ENCODE measurements at regions not wholly inside any gene's neighbourhood (a gene's known extent, or its start where the extent isn't known, plus 50 kb on each side); places are given as distances from the start of the nearest gene placed in this dataset.

DNA sequence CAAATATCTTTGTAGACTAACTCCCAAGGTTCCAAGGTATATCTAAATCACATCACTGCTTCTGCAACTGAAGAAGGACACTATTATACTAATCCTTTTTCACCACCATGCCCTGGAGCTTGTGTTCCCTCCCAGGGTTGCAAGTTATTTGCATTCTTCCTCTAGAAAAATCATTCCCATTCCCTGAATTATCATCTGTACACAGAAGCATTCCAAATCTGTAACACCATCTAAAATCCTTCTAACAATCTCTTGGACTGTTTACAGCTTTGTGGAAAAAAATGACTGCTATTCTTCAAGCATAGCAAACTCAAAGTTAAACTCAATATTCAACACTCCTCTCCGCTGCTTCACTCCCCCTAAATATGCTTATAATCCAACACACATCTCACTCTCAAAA, 1570.8 kb upstream of the ADGRL3 start:
- H3K27ac Mint-ChIP-seq (ENCODE audit: unreplicated experiment): no peak overlapping the region

DNA sequence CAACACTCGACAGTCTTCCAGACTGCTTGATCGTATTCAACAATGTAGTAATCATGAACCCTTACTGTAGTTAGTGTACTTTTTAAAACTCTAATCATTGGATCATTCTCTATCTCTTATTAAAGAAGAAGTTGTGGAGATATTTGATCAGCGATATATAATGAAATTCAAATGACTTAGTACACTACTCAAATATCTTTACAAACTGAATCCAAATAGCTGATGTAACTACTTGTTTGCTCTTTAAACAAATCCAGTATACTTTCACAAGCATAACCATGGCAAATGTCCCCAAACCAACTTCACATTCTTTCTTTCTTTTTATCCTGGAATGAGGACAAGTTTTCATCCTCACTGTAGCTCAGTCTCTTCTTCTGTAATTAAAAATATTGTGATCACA, 1569.9 kb upstream of the ADGRL3 start:
- H3K9me3 Mint-ChIP-seq (ENCODE audit: unreplicated experiment): no peaks in the 10 kb centered on the region
- H3K4me3 Mint-ChIP-seq (ENCODE audit: unreplicated experiment): no peak overlapping the region
- no peaks in the 10 kb centered on the region for H3K36me3 Mint-ChIP-seq (ENCODE audit: unreplicated experiment)
- no peak overlapping the region for H3K27ac Mint-ChIP-seq (ENCODE audit: unreplicated experiment)
- TF ChIP-seq, protein P1, sequence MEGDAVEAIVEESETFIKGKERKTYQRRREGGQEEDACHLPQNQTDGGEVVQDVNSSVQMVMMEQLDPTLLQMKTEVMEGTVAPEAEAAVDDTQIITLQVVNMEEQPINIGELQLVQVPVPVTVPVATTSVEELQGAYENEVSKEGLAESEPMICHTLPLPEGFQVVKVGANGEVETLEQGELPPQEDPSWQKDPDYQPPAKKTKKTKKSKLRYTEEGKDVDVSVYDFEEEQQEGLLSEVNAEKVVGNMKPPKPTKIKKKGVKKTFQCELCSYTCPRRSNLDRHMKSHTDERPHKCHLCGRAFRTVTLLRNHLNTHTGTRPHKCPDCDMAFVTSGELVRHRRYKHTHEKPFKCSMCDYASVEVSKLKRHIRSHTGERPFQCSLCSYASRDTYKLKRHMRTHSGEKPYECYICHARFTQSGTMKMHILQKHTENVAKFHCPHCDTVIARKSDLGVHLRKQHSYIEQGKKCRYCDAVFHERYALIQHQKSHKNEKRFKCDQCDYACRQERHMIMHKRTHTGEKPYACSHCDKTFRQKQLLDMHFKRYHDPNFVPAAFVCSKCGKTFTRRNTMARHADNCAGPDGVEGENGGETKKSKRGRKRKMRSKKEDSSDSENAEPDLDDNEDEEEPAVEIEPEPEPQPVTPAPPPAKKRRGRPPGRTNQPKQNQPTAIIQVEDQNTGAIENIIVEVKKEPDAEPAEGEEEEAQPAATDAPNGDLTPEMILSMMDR (IDR thresholded peaks at IDR 0.05; ENCODE audit: partially characterized antibody, unreplicated experiment): no peak
- no peak for DNase-seq
- peaks cover 4% of the 10 kb centered on the region for H3K27me3 Mint-ChIP-seq (ENCODE audit: unreplicated experiment)
- no peaks in the 10 kb centered on the region for H3K4me1 Mint-ChIP-seq (ENCODE audit: low read depth, unreplicated experiment)

More for the DNA sequence above, 1570.8 kb upstream of the ADGRL3 start:
- peaks cover 4% of the 10 kb centered on the region for H3K27me3 Mint-ChIP-seq (ENCODE audit: unreplicated experiment)
- TF ChIP-seq, protein P1 (IDR thresholded peaks at IDR 0.05; ENCODE audit: partially characterized antibody, unreplicated experiment): no peak
- no peaks in the 10 kb centered on the region for H3K4me1 Mint-ChIP-seq (ENCODE audit: low read depth, unreplicated experiment)
- no peaks in the 10 kb centered on the region for H3K36me3 Mint-ChIP-seq (ENCODE audit: unreplicated experiment)
- DNase-seq: no peak
- H3K9me3 Mint-ChIP-seq (ENCODE audit: unreplicated experiment): no peaks in the 10 kb centered on the region
- no peak overlapping the region for H3K4me3 Mint-ChIP-seq (ENCODE audit: unreplicated experiment)

DNA sequence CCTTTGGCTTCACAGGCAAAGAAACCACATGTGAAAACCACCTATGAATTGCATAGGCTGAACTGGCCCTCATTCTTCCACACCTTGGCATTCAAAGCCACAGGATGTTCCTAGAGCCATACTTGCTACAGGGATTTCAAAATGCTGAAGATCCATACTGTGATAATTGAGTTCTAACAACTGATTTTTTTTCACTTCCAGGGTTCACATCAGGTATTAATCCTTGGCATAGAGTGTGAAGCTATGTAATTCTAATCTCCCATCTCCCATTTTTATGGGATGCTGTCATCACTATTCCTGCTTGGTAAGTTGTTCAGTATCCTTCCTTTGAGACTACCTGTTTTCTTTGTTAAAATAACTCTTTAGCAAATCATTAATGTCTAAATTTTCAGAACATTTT, 1569.2 kb upstream of the ADGRL3 start:
- H3K4me3 Mint-ChIP-seq (ENCODE audit: unreplicated experiment): no peak overlapping the region
- TF ChIP-seq, protein P1 (IDR thresholded peaks at IDR 0.05; ENCODE audit: partially characterized antibody, unreplicated experiment): no peak
- H3K36me3 Mint-ChIP-seq (ENCODE audit: unreplicated experiment): no peaks in the 10 kb centered on the region
- H3K27ac Mint-ChIP-seq (ENCODE audit: unreplicated experiment): no peak overlapping the region
- H3K4me1 Mint-ChIP-seq (ENCODE audit: low read depth, unreplicated experiment): no peaks in the 10 kb centered on the region
- H3K27me3 Mint-ChIP-seq (ENCODE audit: unreplicated experiment): peaks cover 4% of the 10 kb centered on the region
- H3K9me3 Mint-ChIP-seq (ENCODE audit: unreplicated experiment): no peaks in the 10 kb centered on the region
- DNase-seq: no peak

- Mint-ChIP-seq H3K4me1 (ENCODE audit: low read depth, unreplicated experiment) (no peaks in the 10 kb centered on the region), H3K9me3 (ENCODE audit: unreplicated experiment) (peaks cover 2% of the 10 kb centered on the region), H3K36me3 (ENCODE audit: unreplicated experiment) (no peaks in the 10 kb centered on the region), H3K4me3 (ENCODE audit: unreplicated experiment) (no peak overlapping the region), H3K27ac (ENCODE audit: unreplicated experiment) (no peak overlapping the region), H3K27me3 (ENCODE audit: unreplicated experiment) (peaks cover 2% of the 10 kb centered on the region)
- no peak for DNase-seq
- TF ChIP-seq, protein P1 (IDR thresholded peaks at IDR 0.05; ENCODE audit: partially characterized antibody, unreplicated experiment): no peak
Measured at GRCh38 chr4:59637596-59637995, 1562.5 kb upstream of the ADGRL3 start.

DNA sequence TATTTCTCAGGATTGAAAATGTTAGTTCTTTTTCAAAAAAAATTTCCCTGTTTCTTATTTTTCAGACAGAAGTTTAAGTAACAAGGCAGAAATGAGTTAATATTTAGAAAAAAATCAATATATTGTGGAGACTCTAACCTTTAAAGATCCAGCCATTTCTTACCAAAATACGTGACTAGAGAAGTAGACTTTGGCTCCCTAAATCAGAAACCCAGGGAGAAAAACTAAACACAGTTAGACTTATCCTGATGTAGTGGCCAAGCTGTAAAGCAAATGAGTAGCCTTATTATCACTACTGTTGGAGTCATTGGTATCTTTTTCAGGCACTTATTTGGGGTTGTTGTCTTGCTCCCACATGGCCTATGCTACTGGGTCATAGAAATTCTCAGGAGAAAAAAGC, 1556.4 kb upstream of the ADGRL3 start:
- H3K4me1 Mint-ChIP-seq (ENCODE audit: low read depth, unreplicated experiment): no peaks in the 10 kb centered on the region
- H3K27ac Mint-ChIP-seq (ENCODE audit: unreplicated experiment): no peak overlapping the region
- DNase-seq: no peak
- no peaks in the 10 kb centered on the region for H3K9me3 Mint-ChIP-seq (ENCODE audit: unreplicated experiment)
- H3K27me3 Mint-ChIP-seq (ENCODE audit: unreplicated experiment): no peaks in the 10 kb centered on the region
- H3K36me3 Mint-ChIP-seq (ENCODE audit: unreplicated experiment): no peaks in the 10 kb centered on the region
- TF ChIP-seq, protein P1 (IDR thresholded peaks at IDR 0.05; ENCODE audit: partially characterized antibody, unreplicated experiment): no peak
- H3K4me3 Mint-ChIP-seq (ENCODE audit: unreplicated experiment): no peak overlapping the region
